SU-DHL-6 (cell line): ENCODE measurements at regions not wholly inside any gene's neighbourhood (a gene's known extent, or its start where the extent isn't known, plus 50 kb on each side); places are given as distances from the start of the nearest gene placed in this dataset.

Experiments used
- H2AFZ ChIP-seq: fragments of 200-600 bp; sonication (generic); 2 replicates; pipeline ENCODE4 v1.6.1; 2014; ENCODE audit warnings: low read depth, mild to moderate bottlenecking, moderate library complexity, mixed read lengths, antibody characterized with exemption, low read length; ENCODE audit not compliant: severe bottlenecking
- H3F3A ChIP-seq: fragments of 200-600 bp; shearing (Covaris generic); 2 replicates; pipeline ENCODE4 v1.6.0; 2016; ENCODE audit warnings: antibody characterized with exemption, mild to moderate bottlenecking; ENCODE audit not compliant: insufficient read depth
- H3K27ac ChIP-seq: fragments of 200-600 bp; sonication (generic); 2 replicates; pipeline ENCODE4 v1.5.1; 2016; ENCODE audit warnings: low read depth, mild to moderate bottlenecking, low read length, moderate library complexity, mixed read lengths
- H3K27me3 ChIP-seq: fragments of 200-600 bp; sonication (generic), shearing (Covaris generic); 2 replicates; pipeline ENCODE4 v1.6.0; 2014; ENCODE audit warnings: mild to moderate bottlenecking, low read length
- H3K36me3 ChIP-seq: fragments of 200-600 bp; sonication (generic); 2 replicates; pipeline ENCODE4 v1.6.1; 2014; ENCODE audit warnings: mild to moderate bottlenecking, low read length, mixed read lengths
- H3K4me2 ChIP-seq: fragments of 300-600, 200-600 bp; shearing (Covaris generic), sonication (generic); 2 replicates; pipeline ENCODE4 v1.6.0; 2014; ENCODE audit warnings: low read length, low read depth, mild to moderate bottlenecking; ENCODE audit not compliant: poor library complexity, severe bottlenecking
- H3K4me3 ChIP-seq: fragments of 200-600 bp; sonication (generic); 2 replicates; pipeline ENCODE4 v1.5.1; 2014; ENCODE audit warnings: antibody characterized with exemption, low read length, mild to moderate bottlenecking, mixed read lengths; ENCODE audit not compliant: insufficient read depth, poor library complexity, severe bottlenecking
- H3K79me2 ChIP-seq: fragments of 200-600 bp; sonication (generic); 2 replicates; pipeline ENCODE4 v1.6.1; 2014; ENCODE audit warnings: mild to moderate bottlenecking, low read length, moderate library complexity; ENCODE audit not compliant: insufficient read depth
- H3K9ac ChIP-seq: fragments of 200-600 bp; sonication (generic); 2 replicates; pipeline ENCODE4 v1.7.0; 2014; ENCODE audit warnings: mild to moderate bottlenecking, low read length
- H3K9me2 ChIP-seq: fragments of 200-600 bp; sonication (generic); replicated peaks from 2 replicates; pipeline ENCODE4 v1.6.1; 2014; ENCODE audit warnings: low read length; ENCODE audit not compliant: insufficient read depth
- H3K9me3 ChIP-seq: fragments of 200-600 bp; sonication (generic); 2 replicates; pipeline ENCODE4 v1.6.1; 2014; ENCODE audit warnings: low read length, mixed read lengths; ENCODE audit not compliant: insufficient read depth
- H4K20me1 ChIP-seq: fragments of 200-600 bp; sonication (generic); 2 replicates; pipeline ENCODE4 v1.6.1; 2014; ENCODE audit warnings: low read depth, mild to moderate bottlenecking, antibody characterized with exemption, low read length, moderate library complexity, mixed read lengths
- EZH2phosphoT487 ChIP-seq: fragments of 200-600 bp; sonication (generic), shearing (Covaris generic); conservative IDR thresholded peaks from 2 replicates; pipeline ENCODE4 v1.6.1; 2018; ENCODE audit warnings: mild to moderate bottlenecking, antibody characterized with exemption, low read length, moderate library complexity, mixed read lengths
- TF ChIP-seq, protein P1 (sequence below): fragments of 200-600 bp; sonication (generic); IDR thresholded peaks from one replicate; pipeline ENCODE4 v1.5.1; 2017; ENCODE audit warnings: antibody characterized with exemption, mild to moderate bottlenecking, low read length, moderate library complexity; ENCODE audit not compliant: insufficient read depth, poor library complexity, severe bottlenecking

DNA sequence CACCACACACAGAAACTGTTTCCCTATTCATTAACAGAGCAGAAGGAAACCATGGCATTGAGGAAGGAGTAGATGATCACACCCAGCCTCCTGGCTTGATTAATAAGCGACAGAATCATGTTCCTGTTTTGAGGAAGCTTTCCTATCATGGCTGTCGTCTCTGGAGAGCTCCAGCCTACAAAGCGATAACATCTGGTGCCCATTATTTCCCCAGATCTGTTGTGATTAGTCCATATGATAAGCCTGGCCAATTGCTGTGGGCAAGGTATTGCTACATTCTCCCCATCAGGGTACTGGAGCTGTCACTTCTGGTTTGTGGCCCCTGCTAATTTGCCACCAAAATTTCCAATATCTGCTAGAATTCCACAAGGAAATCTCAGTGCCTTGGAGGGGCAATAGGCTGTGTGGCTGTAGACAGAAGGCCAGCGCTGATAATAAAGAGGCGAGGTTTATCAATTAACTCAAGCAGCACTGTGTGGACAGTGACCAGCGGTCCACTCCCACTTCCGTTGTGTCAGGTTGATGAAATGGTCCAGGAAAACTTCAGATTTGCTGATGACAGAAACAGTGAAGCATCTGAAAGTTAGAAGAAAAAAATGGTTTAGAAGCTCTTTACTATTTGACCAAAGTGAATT is 66.4 kb downstream of the OLIG3 start:
- no peak overlapping the region for H2AFZ ChIP-seq

DNA sequence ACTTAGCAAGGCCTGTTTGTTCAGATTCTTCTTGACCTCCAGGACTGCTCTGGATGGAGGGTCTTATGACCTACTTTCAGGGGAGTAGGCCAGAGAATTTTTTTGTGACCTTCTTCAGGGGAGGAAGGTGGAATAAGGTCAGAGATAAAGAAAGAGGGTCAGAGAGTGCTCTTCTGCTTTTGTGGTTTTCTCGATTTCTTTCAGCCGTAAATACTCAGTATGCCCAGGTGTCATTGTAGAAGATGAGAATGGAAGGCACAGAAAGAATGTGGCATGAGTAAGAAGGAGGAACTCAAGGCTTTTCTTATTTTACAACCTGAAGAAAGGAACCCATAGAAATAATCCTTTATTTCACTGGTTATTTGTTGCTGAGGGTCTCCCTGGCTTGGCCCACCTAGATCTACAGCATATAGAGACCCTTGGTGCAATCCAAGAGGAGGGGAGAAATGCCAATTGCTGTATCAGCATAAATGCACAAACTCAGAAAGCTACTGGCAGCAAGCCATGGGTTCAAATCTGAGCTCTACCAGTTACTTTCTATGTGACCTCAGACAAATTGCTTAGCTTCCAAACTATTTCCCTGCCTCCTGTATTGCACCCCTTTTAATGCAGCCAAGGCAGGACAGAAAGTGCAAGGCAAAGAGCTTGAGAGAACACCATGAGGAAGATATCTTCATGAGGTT is 68.0 kb downstream of the OLIG3 start:
- Histone ChIP-seq H4K20me1 (no peaks in the 10 kb centered on the region), H3K27ac (no peak overlapping the region), H3K9me2 (no peaks in the 10 kb centered on the region), H2AFZ (no peak overlapping the region), H3K9ac (no peak overlapping the region), H3K4me3 (no peak overlapping the region), H3F3A (no peaks in the 10 kb centered on the region), H3K27me3 (no peaks in the 10 kb centered on the region), H3K9me3 (no peaks in the 10 kb centered on the region), H3K79me2 (no peaks in the 10 kb centered on the region), H3K4me2 (no peak overlapping the region), H3K36me3 (no peaks in the 10 kb centered on the region)
- TF ChIP-seq EZH2phosphoT487, result no peak
- TF ChIP-seq, protein P1, sequence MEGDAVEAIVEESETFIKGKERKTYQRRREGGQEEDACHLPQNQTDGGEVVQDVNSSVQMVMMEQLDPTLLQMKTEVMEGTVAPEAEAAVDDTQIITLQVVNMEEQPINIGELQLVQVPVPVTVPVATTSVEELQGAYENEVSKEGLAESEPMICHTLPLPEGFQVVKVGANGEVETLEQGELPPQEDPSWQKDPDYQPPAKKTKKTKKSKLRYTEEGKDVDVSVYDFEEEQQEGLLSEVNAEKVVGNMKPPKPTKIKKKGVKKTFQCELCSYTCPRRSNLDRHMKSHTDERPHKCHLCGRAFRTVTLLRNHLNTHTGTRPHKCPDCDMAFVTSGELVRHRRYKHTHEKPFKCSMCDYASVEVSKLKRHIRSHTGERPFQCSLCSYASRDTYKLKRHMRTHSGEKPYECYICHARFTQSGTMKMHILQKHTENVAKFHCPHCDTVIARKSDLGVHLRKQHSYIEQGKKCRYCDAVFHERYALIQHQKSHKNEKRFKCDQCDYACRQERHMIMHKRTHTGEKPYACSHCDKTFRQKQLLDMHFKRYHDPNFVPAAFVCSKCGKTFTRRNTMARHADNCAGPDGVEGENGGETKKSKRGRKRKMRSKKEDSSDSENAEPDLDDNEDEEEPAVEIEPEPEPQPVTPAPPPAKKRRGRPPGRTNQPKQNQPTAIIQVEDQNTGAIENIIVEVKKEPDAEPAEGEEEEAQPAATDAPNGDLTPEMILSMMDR, result no peak

More for the DNA sequence above, 66.4 kb downstream of the OLIG3 start:
- Histone ChIP-seq H3K79me2 (no peaks in the 10 kb centered on the region), H3K9ac (no peak overlapping the region), H3K4me2 (no peak overlapping the region), H3K27me3 (no peaks in the 10 kb centered on the region), H3K27ac (no peak overlapping the region), H3K9me3 (no peaks in the 10 kb centered on the region), H4K20me1 (no peaks in the 10 kb centered on the region), H3K36me3 (no peaks in the 10 kb centered on the region), H3F3A (no peaks in the 10 kb centered on the region), H3K9me2 (no peaks in the 10 kb centered on the region), H3K4me3 (no peak overlapping the region)
- TF ChIP-seq, protein P1, result no peak
- TF ChIP-seq EZH2phosphoT487, result no peak

DNA sequence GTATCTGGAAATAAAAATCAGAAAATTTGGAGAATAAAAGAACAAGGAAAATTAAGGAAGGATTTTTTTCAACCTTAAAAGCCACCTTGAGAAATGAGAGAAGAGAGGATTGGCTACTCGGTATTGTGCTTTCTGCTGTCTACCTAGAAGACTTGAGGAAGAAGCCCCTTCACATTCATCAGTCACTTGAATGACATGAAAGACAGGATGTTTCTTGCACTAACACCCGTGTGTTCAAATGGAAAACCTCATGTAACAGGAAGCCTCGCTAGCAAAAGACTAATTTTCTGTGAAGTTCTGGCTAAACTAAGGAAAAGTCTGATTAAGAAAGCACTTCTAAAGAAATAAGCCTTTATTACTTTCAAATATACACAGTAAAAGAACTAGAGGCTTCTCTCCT is 69.9 kb downstream of the OLIG3 start:
- Histone ChIP-seq H3K79me2 (no peaks in the 10 kb centered on the region), H3K27ac (no peak overlapping the region), H3K36me3 (no peaks in the 10 kb centered on the region), H3K9me3 (no peaks in the 10 kb centered on the region), H3F3A (no peaks in the 10 kb centered on the region), H2AFZ (no peak overlapping the region), H3K9me2 (no peaks in the 10 kb centered on the region), H3K4me2 (no peak overlapping the region), H3K27me3 (no peaks in the 10 kb centered on the region), H3K4me3 (no peak overlapping the region), H3K9ac (no peak overlapping the region), H4K20me1 (no peaks in the 10 kb centered on the region)
- no peak for TF ChIP-seq EZH2phosphoT487
- TF ChIP-seq, protein P1, result no peak
